ENCODE measurements at regions not wholly inside any gene's neighbourhood (a gene's known extent, or its start where the extent isn't known, plus 50 kb on each side); places are given as distances from the start of the nearest gene placed in this dataset.

DNA sequence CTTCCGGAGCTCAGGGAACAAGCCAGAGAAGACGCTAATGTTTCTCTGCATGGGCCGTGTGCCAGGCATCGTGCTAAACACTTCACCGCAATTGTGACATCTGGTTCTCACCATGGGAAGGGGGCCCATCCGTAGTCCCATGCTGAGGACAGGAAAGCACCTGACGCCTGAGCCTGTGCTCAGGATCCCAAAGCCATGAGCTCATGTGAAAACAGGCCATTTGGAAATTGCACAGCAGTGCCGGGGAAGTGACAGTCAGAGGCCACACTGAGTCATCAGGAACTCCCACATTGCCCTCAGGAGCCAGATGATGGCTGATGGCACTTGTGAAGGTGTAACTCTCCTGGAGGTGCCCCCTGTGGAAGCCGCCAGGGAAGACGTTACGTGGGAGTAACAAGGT, 141.0 kb downstream of the INHBB start (continued):
- TF ChIP-seq, protein P1, sequence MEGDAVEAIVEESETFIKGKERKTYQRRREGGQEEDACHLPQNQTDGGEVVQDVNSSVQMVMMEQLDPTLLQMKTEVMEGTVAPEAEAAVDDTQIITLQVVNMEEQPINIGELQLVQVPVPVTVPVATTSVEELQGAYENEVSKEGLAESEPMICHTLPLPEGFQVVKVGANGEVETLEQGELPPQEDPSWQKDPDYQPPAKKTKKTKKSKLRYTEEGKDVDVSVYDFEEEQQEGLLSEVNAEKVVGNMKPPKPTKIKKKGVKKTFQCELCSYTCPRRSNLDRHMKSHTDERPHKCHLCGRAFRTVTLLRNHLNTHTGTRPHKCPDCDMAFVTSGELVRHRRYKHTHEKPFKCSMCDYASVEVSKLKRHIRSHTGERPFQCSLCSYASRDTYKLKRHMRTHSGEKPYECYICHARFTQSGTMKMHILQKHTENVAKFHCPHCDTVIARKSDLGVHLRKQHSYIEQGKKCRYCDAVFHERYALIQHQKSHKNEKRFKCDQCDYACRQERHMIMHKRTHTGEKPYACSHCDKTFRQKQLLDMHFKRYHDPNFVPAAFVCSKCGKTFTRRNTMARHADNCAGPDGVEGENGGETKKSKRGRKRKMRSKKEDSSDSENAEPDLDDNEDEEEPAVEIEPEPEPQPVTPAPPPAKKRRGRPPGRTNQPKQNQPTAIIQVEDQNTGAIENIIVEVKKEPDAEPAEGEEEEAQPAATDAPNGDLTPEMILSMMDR (IDR thresholded peaks at IDR 0.05; ENCODE audit: control extremely low read depth in 1 of 3, insufficient read depth in 1 of 3, low read depth in 1 of 3, low read length in 3 of 3), result no peak
- TF ChIP-seq EZH2 (IDR thresholded peaks at IDR 0.05; ENCODE audit: low read depth, low read length, severe bottlenecking) (no peak), KDM4A (IDR thresholded peaks at IDR 0.05; ENCODE audit: low read depth, low read length, severe bottlenecking) (no peak)
